NCI-H2171 treated with DMSO at 0.1 percent for 48 hours (cell line): ENCODE measurements at regions not wholly inside any gene's neighbourhood (a gene's known extent, or its start where the extent isn't known, plus 50 kb on each side); places are given as distances from the start of the nearest gene placed in this dataset.

Experiments
- DNase-seq: peaks from one replicate; lab custom pipeline; 2025; lab: John Stamatoyannopoulos, UW

DNA sequence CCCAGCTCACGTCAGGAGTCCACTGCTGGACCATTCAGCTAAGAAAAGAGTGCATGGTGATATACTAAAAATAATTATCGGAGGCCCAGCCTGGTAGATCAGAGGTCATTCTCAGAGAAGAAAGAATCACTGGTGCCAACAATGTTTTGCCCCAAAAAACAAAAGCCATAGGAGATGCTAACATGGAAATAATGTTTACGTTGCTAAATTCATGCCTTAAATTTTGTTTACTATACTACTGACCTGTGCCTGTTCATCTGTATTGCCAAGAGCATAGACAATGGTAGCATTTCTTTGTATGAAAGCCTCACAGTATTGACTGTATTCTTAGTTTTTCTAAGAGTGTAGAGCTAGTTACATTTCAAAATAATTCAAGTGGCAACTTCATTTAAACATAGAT lies 138.1 kb upstream of the GPR149 start:
- DNase-seq, result no peak

GRCh38 chr3:154559623-154560022 lies 129.6 kb upstream of the GPR149 start:
- DNase-seq, result no peak

DNA sequence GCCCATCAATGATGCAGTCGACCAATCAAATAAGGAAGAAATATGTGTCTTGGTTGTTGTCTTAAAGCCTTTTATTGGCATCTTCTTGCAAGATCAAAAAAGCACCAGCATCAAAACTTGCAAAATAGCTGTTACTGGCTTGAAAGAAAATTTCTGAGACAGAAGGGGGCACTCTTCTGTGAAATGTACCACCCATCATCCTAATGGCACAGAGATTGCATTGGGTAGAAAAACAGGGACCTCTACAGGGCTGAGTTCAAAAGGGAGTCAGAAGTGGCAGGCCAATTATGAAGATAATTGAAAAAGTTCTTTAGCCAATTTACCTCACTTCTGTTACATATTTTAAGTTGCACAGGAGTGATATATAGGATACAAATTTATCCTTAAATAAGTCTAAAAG lies 122.3 kb upstream of the GPR149 start:
- DNase-seq, result no peak

DNA sequence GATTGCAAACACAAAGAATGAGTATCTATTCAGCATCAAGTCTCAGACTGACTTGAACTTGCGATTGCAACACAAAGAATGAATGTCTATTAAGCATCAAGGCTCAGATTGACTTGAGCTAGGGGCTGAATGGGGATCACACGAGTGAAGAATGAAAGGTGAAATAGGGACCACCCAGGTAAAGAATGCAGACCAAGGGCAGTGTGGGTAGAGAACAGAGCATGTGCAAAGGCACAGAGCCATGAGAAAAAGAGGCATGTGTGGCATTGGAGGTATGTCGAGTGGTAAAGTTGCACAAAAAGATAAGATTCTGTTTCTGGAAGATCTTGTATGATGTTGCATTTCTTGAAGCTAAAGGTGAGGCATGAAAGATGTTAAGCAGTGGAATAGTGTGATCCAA lies 119.4 kb upstream of the GPR149 start:
- no peak for DNase-seq

GRCh38 chr3:154548341-154548740 lies 118.4 kb upstream of the GPR149 start:
- DNase-seq, result no peak

- no peak for DNase-seq
Observed at GRCh38 chr3:154542837-154543236, 112.8 kb upstream of the GPR149 start.

DNA sequence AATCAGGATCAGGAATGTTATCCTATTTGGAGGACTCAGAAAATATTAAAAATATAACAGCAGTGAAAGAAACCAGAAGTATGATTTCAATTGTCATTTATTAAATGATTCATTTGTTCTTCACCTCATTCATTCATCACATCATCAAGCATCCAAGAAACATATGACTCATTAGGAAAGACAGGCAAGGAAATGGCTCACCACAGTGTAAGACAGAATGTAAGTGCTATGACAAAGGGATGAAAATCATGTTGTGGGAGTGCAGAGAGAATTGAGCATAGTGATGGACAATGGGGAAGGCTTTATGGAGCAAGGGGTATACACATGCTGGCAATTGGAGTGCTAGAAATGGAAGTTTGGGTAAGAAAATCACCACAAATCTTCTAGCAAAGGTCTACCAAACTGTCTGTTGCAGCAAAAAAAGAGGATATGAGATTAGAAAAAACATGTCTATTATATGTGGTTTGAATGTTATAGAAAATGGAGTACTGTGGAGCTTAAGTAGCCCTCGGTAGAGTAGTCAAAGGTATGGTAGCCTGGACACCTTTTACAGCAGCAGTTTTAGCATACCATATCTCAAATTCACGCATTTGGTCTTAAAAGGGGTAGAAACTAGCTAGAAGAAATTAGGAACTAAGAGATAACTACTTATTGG lies 111.1 kb upstream of the GPR149 start:
- DNase-seq, result no peak

DNA sequence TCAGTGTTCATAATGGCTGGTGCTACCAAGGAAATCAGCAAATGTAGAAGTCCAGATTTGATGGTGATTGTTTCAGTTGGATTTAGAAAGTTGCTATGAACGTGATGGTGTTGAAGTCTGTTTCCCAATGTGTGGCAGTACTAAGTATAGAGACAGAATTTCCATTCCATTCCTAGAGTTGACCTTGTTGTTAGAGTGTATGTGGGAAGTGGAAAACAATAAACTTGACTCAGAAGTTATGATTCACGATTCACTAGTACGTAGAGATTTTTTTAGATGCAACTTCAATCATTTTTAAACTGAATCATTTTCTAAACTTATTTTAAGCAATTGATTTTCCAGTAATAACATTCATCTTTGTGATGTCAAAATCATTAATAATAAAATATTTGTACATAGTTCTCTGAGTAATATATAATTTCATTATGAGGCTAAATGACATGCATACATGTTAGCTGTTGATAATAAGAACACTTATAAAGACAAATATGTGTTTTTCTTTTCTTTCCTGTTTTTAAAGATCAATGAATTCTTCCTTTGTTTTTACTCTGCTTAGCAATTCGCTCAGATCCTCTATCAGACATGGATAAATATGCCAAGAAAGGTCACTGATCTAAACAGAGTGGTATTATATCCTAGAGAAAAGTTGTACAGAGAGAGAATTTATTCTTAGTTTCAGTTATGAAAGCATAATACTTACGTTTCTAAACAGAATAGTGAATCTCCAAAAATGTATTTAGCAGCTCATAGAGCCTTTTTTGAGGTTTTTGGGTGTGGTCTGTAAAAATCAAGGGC lies 108.8 kb upstream of the GPR149 start:
- DNase-seq, result no peak

DNA sequence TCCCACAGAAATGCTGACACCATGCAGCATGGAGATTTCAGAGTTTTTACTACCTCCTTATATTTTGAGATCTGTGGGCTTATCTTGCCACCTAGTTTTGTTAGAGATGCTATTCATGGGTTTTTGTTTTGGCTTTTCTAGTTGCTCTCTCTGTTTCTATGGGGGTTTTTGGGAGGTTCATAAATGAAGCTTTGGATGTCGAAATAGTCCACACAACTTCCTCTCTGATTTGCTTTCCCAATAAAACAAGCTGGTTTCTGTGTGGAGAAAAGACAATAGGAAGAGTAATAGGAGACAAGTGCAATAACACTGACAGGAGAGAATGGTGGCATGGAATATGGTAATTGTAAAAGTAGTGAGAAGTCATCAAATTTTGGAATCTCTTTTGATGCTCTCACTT lies 106.8 kb upstream of the GPR149 start:
- no peak for DNase-seq

- no peak for DNase-seq
Observed at GRCh38 chr3:154522036-154522602, 92.1 kb upstream of the GPR149 start.

- no peak for DNase-seq
Observed at GRCh38 chr3:154517404-154517803, 87.4 kb upstream of the GPR149 start.

DNA sequence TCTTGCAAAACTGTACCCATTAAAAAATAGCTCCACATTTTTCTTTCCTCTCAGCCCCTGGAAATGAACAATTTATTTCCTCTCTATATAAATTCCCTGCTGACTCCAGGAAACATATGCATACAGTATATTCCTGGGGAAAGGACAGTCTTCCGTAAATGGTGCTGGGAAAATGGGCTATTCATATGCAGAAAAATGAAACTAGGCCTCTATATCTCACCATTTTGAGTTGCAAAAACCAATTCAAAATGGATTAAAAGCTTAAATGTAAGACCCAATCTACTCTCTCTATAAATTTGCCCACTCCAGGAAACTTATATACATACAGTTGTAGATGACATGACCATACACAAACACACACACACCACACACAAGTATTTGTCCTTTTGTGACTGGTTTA lies 85.9 kb upstream of the GPR149 start:
- DNase-seq, result no peak

DNA sequence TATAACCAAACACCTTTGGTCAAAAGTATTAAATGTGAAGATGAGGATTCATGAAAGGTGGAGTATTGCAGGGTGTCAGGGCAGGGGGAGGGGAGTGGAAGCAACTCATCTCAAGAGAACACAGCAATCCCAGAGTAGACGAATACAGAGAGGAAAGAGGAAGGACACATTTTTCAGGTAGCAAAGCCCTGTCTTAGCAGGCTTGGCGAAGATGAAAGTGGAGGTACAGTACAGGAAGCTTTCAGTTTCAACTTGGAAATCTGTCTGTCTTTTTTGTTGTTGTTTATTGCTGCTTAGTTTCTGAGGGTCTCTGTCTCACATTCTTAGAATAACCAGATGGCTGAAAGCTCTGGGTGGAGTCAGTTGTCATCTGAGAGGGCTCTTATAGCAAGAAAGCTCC lies 80.8 kb upstream of the GPR149 start:
- DNase-seq, result no peak

DNA sequence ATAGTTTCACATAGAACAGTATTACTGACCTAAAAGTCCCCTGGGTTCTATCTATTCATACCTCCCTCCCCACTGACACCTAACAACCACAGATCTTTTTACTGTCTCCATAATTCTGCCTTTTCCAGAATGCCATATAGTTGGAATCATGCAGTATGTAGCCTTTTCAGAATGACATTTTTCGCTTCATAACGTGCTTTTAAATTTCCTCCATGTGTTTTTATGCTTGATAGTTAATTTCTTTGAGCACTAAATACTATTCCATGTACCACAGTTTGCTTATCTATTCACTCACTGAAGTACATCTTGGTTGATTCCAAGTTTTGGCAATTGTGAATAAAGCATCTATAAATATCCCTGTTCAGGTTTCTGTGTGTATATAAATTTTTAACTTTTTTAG lies 77.7 kb upstream of the GPR149 start:
- DNase-seq, result no peak

DNA sequence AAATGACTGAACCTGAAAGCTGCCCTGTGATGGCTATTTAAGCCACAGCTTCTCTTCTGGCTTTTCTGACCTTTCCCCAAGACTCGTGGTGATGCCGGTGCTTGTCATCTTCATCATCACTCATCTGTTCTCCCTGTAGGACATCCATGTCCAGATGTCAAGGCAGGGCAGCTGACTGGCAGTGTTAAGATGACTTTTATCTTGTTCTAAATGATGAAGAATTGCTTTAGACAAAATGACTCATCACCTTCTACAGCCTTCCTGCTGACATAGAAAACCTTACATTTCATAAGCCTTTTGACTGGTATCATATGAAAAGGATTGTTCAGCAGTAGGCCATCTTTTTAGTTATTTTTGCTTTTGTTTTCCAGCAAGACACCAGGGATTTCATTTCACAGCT lies 67.0 kb upstream of the GPR149 start:
- DNase-seq, result no peak

DNA sequence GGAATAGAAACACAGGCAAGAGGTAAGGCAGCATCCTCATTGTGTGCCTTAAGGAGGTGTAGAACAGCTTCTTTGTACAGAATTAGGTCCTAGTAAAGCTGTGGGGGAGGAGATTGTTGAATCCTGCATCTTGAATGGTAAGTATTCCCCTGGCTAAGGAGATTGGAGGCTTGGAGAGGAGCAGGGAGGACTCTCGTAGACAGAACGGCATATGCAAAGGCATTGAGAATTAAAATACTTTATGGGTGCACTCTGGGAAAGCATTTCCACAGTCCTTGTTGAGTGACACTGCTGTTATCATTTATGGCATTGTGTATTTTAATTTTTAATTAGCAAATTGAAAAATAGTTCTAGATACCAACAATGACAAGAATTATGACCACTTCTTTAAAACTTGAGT lies 66.5 kb upstream of the GPR149 start:
- DNase-seq, result no peak

- no peak for DNase-seq
Observed at GRCh38 chr3:154486949-154487348, 57.0 kb upstream of the GPR149 start.

- no peak for DNase-seq
Observed at GRCh38 chr3:154482507-154482906, 52.5 kb upstream of the GPR149 start.

- DNase-seq, result no peak
Observed at GRCh38 chr3:154480033-154480432, 50.0 kb upstream of the GPR149 start.
